ENCODE measurements at regions not wholly inside any gene's neighbourhood (a gene's known extent, or its start where the extent isn't known, plus 50 kb on each side); places are given as distances from the start of the nearest gene placed in this dataset.

DNA sequence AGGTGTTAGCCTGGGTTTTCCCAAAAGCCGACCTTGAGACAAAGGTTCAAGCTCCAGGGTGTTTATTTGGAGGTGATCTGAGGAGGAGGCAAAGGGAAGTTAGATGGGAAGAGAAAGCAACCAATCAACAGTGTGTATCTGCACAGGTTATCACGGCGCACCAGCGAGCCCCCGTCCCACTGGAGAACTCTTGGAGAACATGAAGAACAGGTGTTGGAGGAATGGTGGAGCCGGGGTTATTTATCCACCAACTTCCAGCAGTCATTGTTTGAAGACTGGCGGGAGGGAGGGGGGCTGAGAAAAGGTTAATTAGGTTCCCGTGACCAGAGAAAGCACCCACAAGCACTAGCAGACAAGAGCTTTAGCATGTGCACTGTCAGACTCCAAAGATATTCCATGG lies 282.5 kb upstream of the FOXK1 start:
- no peak for TF ChIP-seq POLR2AphosphoS5 (IDR thresholded peaks at IDR 0.05)
- WGBS, 5 donors: 83 to 93% (median 86%) methylated on average over 8 of the region's 8 CpGs
- Histone ChIP-seq H3K27ac (no peak overlapping the region), H3K27me3 (no peaks in the 10 kb centered on the region), H3K4me3 (no peak overlapping the region), H3K4me1 (no peaks in the 10 kb centered on the region), H3K9me3 (peaks cover 0 to 6% (median 0%) of the 10 kb centered on the region in 4 donors), H3K36me3 (no peaks in the 10 kb centered on the region)
- intact Hi-C loops (cut with DNase I; ENCODE audit: low total_unique reads): no loop called here
- no peak for DNase-seq

GRCh38 chr7:4406288-4407058 lies 275.6 kb upstream of the FOXK1 start:
- intact Hi-C loops (cut with DNase I; ENCODE audit: low total_unique reads): no loop called here
- DNase-seq: no peak
- WGBS, 5 donors: 66 to 77% (median 72%) methylated on average over 7 of the region's 7 CpGs
- H3K4me3 ChIP-seq: no peak overlapping the region
- no peaks in the 10 kb centered on the region for H3K36me3 ChIP-seq
- H3K27me3 ChIP-seq: no peaks in the 10 kb centered on the region
- H3K4me1 ChIP-seq: no peaks in the 10 kb centered on the region
- no peak overlapping the region for H3K27ac ChIP-seq
- no peak for TF ChIP-seq EP300 (IDR thresholded peaks at IDR 0.05)
- TF ChIP-seq, protein P1, sequence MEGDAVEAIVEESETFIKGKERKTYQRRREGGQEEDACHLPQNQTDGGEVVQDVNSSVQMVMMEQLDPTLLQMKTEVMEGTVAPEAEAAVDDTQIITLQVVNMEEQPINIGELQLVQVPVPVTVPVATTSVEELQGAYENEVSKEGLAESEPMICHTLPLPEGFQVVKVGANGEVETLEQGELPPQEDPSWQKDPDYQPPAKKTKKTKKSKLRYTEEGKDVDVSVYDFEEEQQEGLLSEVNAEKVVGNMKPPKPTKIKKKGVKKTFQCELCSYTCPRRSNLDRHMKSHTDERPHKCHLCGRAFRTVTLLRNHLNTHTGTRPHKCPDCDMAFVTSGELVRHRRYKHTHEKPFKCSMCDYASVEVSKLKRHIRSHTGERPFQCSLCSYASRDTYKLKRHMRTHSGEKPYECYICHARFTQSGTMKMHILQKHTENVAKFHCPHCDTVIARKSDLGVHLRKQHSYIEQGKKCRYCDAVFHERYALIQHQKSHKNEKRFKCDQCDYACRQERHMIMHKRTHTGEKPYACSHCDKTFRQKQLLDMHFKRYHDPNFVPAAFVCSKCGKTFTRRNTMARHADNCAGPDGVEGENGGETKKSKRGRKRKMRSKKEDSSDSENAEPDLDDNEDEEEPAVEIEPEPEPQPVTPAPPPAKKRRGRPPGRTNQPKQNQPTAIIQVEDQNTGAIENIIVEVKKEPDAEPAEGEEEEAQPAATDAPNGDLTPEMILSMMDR (IDR thresholded peaks at IDR 0.05): no peak
- no peak for TF ChIP-seq POLR2AphosphoS5 (IDR thresholded peaks at IDR 0.05)
- no peak for TF ChIP-seq POLR2A (IDR thresholded peaks at IDR 0.05)
- peaks cover 0 to 12% (median 9%) of the 10 kb centered on the region in 4 donors for H3K9me3 ChIP-seq

DNA sequence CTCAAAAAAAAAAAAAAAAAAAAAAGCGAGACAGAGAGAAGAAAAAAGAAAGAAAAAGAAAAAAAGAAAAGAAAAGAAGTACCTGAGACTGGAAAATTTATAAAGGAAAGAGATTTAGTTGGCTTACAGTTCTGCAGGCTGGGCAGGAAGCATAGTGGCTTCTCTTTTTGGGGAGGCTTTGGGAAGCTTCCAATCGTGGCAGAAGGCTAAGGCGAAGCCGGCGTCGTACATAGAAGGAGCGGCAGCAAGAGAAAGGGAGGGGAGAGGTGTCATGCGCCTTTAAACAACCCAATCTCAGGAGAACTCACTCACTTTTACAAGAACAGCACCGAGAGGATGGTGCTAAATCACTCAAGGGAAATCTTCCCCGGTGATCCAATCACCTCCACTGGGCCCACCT lies 272.1 kb upstream of the FOXK1 start:
- Histone ChIP-seq H3K36me3 (no peaks in the 10 kb centered on the region), H3K27ac (no peak overlapping the region), H3K27me3 (no peaks in the 10 kb centered on the region), H3K9me3 (peaks cover 0 to 27% (median 24%) of the 10 kb centered on the region in 4 donors), H3K4me1 (no peaks in the 10 kb centered on the region), H3K4me3 (no peak overlapping the region)
- TF ChIP-seq, protein P1 (IDR thresholded peaks at IDR 0.05): no peak
- no peak for TF ChIP-seq POLR2A (IDR thresholded peaks at IDR 0.05)
- no peak for TF ChIP-seq POLR2AphosphoS5 (IDR thresholded peaks at IDR 0.05)
- no peak for TF ChIP-seq EP300 (IDR thresholded peaks at IDR 0.05)
- intact Hi-C loops (cut with DNase I; ENCODE audit: low total_unique reads): no loop called here
- DNase-seq: no peak
- 79 to 88% (median 81%) methylated on average over 8 to 10 of the region's 10 CpGs for WGBS, 5 donors

DNA sequence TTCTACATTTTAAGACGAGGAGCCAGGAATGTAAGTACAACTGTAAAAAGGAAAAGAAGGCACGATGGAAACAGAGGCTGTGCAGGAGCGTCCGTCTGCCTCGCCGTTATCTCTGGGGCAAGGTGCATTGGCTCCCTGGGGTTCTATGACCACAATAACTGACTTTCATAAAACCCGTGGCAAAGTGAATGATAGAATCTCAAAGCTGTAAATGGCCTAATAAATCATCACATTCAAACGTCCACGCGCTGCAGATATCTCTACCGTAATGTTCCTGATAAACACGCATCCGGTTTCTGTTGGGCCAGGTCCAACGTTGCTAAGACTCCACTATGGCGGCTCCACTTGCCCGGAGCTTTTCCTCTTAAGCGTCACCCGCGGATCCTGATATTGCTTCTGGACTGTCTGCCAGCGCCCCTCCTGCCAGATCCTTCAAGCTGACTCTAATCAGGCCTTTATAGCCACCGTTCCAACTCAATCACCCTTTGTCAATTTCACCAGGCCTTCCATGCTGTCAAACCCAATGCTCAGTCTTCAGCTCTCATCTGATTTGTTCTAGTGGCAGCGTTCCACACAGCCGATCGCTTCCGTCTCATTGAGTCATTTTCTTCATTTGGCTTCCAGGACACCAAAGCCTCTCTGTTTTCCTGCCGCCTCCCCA lies 265.6 kb upstream of the FOXK1 start:
- TF ChIP-seq, protein P1 (IDR thresholded peaks at IDR 0.05): no peak
- TF ChIP-seq POLR2AphosphoS5 (IDR thresholded peaks at IDR 0.05): no peak
- no peak for TF ChIP-seq EP300 (IDR thresholded peaks at IDR 0.05)
- no peak for TF ChIP-seq POLR2A (IDR thresholded peaks at IDR 0.05)
- peak overlapping the region; percentile 12 to 36 (median 30) for H3K4me3 ChIP-seq
- H3K27me3 ChIP-seq: no peaks in the 10 kb centered on the region
- H3K27ac ChIP-seq: no peak overlapping the region
- intact Hi-C loops (cut with DNase I; ENCODE audit: low total_unique reads): no loop called here
- H3K36me3 ChIP-seq: no peaks in the 10 kb centered on the region
- 31 to 41% (median 33%) methylated on average over 26 of the region's 26 CpGs for WGBS, 5 donors
- peaks cover 0 to 27% (median 25%) of the 10 kb centered on the region in 4 donors for H3K9me3 ChIP-seq
- DNase-seq: peak; percentile 41 to 75
- H3K4me1 ChIP-seq: peaks cover 0 to 9% (median 4%) of the 10 kb centered on the region in 4 donors
